Medulla oblongata (tissue), 1 donor: ENCODE measurements at regions not wholly inside any gene's neighbourhood (a gene's known extent, or its start where the extent isn't known, plus 50 kb on each side); places are given as distances from the start of the nearest gene placed in this dataset.
"Not testable (repeated sequence)": the region's sequence is repeated elsewhere in the genome, so short reads cannot be mapped to it uniquely, and the experiment has no call there.

Source experiments
- DNase-seq: peaks from one replicate; pipeline ENCODE4 v3.0.0-alpha.2; 2015; ENCODE audit errors: extremely low spot score

DNA sequence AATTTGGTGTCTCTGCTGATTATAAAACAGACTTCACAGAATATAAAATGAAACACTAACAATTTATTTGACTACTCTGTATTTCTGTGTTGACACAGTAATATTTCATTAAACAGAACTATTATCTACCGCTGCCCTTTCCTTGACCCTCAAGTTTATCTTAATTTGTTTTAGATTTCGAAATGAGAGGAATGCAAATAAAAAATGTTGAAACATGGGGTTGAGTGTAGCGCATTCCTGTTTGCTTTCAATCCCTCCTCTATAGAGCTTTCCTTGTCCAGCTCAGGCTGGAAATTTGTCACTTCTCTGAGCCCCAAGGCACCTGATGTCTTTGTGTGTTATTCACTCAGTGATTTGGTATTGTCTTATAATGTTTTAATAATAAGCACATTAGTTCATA is 550.2 kb downstream of the ZBBX start:
- no peak for DNase-seq

DNA sequence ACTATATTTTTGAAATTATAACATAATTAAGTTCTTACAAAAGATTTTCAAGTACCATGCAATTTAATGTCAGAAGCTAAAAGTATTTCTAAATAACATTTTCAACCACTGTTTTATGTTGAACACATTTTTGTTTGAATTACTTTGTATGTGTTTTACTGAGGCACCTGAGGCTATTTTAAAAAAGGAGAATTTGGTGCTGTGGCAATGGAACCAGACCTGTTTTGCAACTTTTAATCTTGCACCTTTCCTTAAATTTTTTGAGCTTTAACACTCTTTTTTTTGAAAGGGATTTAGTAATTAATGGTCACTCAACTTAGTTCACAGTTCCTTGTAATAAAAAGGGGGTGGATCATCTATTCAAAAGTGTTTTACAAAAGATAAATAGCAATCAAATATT is 561.6 kb downstream of the ZBBX start:
- no peak for DNase-seq

DNA sequence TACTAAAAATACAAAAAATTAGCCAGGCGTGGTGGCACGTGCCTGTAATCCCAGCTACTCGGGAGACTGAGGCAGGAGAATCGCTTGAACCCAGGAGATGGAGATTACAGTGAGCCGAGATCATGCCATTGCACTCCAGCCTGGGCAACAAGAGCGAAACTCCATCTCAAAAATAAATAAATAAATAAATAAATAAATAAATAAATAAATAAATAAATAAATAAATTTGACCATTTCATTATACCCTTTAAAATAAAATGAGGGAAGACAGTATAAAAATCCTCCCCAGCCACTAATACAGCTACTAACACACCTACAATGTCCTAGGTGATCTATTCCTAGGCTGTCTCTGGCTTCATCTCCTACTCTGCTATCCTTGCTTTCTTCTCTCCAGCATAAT is 562.8 kb downstream of the ZBBX start:
- DNase-seq, result not testable (repeated sequence)

- DNase-seq, result no peak
Measured at GRCh38 chr3:166810741-166811445, 569.2 kb downstream of the ZBBX start.

GRCh38 chr3:166809520-166809919 is 570.6 kb downstream of the ZBBX start:
- DNase-seq, result no peak

- no peak for DNase-seq
Measured at GRCh38 chr3:166788936-166789335, 591.2 kb downstream of the ZBBX start.

- DNase-seq, result no peak
Measured at GRCh38 chr3:166785876-166786275, 594.2 kb downstream of the ZBBX start.

- no peak for DNase-seq
Measured at GRCh38 chr3:166783206-166783605, 596.9 kb downstream of the ZBBX start.

GRCh38 chr3:166764698-166765318 is 615.3 kb downstream of the ZBBX start:
- DNase-seq, result no peak

GRCh38 chr3:166759736-166760513 is 620.2 kb downstream of the ZBBX start:
- no peak for DNase-seq

GRCh38 chr3:166752214-166752613 is 627.9 kb downstream of the ZBBX start:
- no peak for DNase-seq

DNA sequence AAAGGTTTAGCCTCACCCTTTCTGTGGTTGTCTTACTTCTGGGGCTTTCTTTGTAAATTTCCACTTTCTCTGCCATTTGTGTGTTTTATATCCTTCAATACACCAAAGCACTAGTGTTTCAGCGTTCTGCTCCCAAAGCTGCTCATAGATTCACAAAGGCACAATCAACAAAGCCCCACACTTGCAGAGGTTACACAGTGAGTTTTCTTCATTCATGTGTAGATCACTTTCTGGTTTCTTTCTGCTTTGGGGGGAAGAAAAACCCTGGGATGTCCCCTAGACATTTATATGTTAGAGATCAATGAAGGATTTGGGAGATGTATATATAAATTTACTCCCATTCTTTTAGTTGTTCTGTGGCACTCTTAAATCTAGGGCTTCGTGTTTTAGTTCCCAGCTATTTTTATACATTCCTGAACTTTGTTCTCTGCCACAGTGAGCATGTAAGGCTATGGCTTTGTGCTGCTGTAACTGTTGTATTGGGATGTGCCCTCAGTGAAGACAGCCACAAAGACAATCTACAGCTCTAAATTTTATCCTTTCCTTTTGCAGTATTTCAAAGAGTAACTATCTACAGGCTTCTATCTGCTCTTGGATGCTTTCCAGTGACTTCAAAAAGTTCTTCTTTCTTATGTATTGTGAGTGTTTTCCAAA is 636.5 kb downstream of the ZBBX start:
- DNase-seq, result no peak

DNA sequence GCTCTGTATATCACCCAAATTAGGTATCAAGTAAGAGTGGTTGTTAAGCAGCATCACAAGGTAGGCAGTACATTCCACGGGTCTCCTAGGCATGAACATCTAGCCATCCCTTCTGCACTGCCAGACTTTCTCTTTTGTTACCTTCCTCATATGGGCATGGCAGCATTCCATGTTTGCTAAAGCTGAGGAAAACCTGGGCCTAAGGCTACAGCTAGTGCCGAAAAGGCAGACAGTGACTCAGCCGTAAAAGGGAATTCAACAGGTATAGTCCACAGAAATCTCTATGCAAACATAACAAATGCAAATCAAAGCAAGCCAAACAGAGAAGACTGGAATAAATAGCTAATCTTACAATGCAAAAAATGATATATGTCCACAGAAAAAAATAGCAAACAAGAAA is 645.4 kb downstream of the ZBBX start:
- no peak for DNase-seq

GRCh38 chr3:166731701-166732100 is 648.4 kb downstream of the ZBBX start:
- DNase-seq, result no peak

GRCh38 chr3:166721466-166721865 is 658.6 kb downstream of the ZBBX start:
- DNase-seq, result no peak

- DNase-seq, result no peak
Measured at GRCh38 chr3:166714206-166714605, 665.9 kb downstream of the ZBBX start.

- DNase-seq, result no peak
Measured at GRCh38 chr3:166713787-166714186, 666.3 kb downstream of the ZBBX start.

- DNase-seq, result no peak
Measured at GRCh38 chr3:166706094-166706493, 674.0 kb downstream of the ZBBX start.

DNA sequence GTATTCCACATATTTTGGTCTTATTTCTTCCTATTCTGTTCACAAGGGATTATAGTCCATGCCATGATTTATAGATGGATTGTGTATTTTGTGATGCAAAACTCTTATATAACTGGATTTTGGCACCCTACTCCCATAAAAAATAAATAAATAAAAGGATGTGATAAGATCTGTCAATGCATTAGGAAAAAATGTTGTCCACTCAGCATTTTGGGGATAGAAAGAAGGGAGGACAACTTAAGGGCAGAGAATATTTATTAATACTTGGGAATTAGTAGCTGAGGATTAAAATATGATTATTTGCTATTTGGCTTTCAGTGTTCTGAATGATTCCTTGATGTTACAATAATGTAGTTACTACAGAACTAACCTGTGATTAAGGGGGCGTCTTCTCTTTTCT is 682.6 kb downstream of the ZBBX start:
- DNase-seq, result no peak

DNA sequence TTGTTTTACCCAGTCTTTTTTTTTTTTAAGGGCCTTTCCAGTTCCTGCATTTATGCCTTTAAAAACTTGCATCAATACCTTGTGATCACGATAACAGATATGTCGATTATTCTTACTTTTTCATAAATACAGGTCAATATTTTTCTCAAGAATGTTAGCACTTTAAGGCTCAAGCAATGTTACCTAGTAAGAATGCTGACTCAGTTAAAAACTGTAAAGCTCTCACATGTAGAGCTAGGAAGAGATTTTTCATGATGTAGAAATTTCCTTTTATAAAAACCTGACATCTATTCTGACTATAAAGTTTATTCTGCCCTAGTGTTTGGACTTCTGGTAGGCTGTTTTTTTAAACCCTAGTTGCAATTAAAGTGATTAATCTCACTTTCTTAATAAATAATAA is 684.0 kb downstream of the ZBBX start:
- no peak for DNase-seq

DNA sequence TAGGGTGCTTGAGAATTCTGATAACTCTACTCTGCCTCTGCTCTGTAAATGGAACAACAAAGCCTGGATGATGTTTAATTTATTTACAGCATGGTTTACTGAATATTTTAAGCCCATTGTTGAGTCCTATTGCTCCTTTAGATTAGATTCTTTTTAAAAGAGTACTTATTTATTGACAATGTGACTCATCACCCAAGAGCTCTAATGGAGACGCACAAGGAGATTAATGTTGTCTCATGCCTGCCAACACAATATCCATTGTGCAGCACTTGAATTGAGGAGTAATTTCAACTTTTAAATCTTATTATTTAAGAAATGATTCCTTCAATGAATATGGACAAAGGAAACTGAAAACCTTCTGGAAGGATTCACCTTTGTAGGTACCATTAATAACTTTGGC is 691.4 kb downstream of the ZBBX start:
- no peak for DNase-seq

DNA sequence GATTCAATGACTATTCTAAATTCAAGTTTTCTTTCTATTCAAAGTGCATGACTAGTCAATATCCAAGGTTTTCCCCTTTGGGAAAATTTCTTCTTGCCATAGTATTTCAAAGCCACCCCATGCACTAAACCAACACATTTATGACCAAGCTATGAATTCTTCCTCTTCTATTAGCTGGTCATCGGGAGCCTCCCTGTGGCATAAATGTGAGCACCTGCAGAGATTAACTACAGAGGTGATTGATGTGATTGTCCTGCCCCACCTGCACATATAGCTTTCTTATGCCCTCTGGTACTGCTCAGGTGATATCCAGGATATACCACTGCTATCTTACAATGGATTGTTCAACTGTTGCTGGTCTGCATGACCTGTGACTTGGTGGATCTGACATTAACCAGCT is 694.9 kb downstream of the ZBBX start:
- no peak for DNase-seq
